ENCODE measurements at regions not wholly inside any gene's neighbourhood (a gene's known extent, or its start where the extent isn't known, plus 50 kb on each side); places are given as distances from the start of the nearest gene placed in this dataset.

DNA sequence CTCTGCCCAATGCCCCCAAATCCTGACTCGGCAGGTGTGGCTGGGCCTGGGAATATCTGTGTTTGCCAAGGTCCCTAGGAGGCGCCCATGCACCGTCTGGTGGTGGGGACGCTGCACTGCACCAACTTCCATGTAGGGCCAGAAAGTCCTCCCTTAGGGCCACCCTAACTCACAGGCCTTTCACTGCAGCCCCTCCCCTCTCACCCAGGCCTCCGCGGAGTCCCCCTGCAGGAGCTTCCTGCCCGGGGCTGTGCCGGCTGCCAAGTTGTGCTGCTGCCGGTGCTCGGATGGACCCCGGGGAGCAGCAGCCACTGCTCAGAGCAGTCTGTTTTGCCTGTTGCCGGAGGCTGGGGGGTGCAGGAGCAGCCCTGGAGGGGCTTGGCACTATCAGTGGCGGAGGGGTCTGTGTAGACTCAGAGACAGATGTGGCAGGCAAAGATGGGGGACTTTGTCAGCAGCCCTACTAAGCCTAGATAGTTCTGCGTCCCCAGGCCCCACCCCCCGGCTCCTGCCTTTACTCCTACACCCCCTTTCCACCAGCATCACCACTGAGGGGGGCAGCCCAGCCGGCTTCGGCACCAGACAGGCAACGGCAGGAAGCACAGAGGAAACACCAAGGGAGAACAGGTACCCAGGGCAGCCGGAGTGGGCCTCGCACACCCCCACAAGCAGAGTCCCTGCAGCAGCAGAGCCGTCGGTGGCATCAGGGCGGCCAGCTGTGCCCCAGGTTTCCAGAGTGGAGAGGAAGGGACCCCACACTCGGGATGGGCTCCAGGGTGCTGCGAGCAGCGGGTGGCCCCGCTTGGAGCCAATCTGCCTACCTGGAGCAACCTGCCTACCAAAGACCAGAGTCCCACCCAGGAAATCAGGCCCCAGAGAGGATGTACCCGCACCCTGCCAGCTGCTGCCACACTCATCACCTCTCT is 124.3 kb downstream of the TRIM29 start:
- DNase-seq (ENCODE audit: low read depth): peak; percentile 23

DNA sequence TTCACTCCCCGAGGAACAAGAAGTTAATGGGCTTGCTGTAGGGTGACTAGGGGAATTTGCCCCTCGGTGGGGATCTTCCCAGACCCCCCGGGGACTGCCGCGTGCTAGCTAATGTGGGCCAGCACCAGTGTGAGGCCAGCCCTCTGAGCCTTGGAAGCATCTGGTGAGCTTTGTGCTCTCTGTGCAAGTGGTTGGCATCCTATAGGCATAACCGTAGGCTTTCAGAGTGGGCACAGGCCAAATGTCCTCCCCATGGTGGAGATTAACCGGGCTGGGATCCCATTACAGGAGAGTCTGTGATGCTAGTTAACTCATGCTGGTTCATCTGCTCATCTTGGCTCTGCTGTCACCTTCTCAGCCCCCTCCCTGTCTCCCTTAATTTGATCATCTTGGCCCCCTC is 125.7 kb downstream of the TRIM29 start:
- DNase-seq (ENCODE audit: low read depth): no peak

DNA sequence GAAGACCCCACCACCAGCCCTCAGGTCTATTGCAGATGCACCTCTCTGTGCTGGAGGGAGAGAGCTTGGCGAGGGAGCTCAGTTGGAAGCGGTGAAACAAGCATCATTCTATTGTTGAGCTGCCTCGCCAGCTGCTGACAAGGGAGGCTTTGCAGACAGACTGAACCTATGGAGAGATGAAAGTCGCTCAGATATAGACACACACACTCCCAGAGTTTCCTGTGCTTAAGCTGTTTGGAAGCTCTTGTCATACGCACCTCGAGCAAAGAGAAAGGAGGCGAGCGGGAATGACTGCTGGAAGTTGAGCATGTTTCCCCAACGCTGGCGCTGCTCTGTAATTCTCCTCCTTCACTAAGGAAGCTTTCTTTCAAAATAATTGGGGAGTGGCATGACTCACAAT is 126.1 kb downstream of the TRIM29 start:
- no peak for DNase-seq (ENCODE audit: low read depth)

DNA sequence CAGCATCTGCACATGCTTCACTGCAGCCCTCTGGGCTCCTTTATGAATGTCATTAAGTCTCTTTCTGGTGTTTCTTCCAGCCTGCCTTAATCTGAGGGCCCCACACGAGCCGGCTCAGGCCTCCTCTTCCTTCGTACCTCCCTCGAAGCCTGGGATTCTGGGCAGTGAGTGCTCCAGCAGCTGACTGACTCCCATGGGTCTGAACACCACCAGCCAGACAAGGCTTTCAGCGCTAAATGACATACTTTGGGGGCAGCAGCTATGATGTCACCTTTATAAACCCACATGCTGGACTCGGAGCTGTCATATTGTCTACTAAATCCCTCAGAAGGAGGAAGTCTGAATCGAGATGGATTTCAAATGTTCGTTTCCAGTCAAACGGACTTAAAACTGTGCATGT is 127.1 kb downstream of the TRIM29 start:
- DNase-seq (ENCODE audit: low read depth): no peak

DNA sequence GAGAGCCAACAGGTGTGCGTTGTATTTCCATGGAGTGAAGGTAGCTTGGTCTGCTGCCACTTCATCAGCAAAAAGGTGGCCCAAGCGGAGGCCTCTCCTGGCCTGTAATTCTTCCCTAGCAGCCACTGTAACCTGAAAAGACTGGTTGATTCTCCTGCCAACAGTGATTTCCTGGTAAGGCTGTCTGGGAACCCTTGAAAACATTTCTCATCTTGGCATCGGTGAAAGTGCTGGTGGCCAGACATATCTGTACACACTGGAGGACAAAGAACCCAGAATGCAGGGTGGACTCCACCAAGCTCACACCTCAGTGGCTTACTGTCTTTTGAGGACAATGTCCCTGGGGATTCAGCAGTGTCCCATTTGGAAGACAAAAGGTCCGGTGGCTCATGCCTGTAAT is 128.0 kb downstream of the TRIM29 start:
- no peak for DNase-seq (ENCODE audit: low read depth)

DNA sequence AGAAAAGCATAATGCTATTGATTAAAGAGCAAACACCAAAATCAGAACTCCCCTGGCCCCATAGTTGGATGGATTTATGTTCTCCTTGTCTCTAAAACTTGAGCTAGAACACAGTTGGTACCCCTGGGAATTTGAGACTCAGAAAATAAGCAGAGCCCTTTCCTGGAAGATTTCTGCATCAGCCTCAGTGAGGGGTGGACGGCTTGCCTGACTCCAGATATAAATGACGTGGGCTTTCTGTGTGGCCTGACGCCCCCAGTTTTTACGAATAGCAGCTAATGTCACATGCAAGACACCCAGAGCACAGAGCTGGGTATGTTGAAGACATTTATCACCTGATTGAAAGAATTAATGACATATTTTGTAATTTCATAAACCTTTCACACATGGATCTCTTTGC is 130.8 kb downstream of the TRIM29 start:
- no peak for DNase-seq (ENCODE audit: low read depth)

DNA sequence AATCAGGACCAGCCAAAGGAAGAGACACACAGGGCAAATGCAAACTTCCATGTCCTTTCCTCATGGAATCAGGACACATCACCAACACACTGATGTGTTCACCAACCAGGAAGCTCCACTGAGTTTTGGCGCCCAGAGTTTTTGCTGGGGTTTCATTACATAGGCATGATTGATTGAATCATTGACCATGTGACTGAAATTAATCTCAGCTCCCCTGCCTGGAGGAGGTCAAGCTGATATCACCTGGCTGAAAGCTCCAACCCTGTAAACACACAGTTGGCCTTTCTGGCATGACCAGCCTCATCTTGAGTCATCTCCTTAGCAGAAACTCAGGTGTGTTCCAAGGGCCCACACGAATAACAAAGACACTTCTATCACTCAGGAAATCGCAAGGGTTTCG is 133.2 kb downstream of the TRIM29 start:
- no peak for DNase-seq (ENCODE audit: low read depth)

DNA sequence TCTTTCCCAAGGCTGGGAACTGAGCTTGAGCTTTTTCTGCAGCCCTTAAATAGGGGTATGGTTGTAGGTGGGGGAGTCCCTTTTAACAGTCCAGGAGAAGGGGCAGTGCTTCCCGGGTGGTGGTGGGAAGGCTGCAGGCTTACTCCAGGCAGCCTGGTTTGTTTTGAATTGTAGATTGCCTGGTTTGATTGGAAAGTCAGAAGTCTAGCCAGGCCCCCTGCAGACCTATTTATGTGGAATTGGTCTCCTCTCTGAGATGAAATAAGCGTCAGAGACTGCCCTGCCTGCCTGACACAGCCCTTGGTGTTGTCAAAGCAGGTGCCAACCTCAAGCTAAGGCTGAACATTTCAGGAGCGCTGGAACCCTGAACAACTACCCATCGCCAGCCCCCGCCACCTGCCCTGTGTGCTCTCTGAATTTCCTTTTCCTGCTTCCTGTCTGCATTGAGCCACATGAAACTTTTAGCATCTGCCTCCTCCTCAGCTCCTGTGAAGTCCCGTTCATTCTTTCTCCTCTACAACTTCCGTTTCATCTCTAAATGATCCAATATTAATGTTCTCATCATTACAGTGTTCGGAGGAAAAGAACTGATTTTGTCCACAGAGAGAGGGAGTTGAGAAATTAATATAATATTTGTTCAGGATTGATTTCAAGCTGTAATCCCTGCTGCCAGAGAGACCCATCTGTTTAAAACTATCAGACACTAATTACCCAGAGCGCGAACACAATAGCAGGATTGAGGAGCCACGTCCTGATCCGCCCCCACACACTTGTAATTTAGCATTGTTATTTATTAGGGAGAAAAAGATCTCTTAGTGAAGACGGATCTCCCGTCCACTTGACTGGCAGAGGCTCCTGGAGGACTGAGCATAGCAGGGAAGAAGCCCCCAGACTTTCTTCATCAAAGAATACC is 136.5 kb downstream of the TRIM29 start:
- no peak for DNase-seq (ENCODE audit: low read depth)

DNA sequence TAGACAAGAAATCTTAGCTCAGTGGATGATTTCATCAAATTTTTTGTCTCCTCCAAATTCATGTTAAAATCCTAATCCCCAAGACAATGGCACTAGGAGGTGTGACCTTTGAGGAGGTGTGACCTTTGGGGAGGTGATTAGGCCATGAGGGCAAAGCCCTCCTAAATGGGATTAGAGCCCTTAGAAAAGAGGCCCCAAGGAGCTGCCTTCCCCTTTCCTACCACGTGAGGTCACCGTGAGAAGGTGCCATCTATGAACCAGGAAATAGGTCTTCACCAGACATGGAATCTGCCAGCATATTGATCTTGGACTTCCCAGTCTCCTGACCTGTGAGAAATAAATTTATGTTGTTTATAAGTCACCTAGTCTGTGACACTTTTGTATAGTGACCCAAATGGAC is 138.7 kb downstream of the TRIM29 start:
- DNase-seq (ENCODE audit: low read depth): peak; percentile 22

DNA sequence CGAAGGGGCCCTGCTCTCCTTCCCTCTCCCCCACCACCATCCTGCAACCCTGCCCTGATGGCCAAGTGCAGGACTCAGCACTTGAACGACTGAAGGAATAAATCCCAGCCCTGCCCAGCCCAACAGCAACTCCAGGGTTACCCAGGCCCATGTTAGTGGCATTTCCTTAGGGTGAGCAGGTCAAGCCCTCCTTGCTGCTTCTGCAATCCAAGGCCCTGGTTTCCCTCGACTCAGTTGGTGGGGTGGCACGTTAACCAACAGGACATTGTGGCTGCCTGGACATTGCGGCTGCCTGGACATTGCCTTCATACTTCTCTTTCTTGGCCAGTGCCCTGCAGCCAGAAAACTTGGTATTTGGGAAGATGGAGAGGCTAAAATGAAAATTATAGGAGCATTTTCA is 141.4 kb downstream of the TRIM29 start:
- no peak for DNase-seq (ENCODE audit: low read depth)

DNA sequence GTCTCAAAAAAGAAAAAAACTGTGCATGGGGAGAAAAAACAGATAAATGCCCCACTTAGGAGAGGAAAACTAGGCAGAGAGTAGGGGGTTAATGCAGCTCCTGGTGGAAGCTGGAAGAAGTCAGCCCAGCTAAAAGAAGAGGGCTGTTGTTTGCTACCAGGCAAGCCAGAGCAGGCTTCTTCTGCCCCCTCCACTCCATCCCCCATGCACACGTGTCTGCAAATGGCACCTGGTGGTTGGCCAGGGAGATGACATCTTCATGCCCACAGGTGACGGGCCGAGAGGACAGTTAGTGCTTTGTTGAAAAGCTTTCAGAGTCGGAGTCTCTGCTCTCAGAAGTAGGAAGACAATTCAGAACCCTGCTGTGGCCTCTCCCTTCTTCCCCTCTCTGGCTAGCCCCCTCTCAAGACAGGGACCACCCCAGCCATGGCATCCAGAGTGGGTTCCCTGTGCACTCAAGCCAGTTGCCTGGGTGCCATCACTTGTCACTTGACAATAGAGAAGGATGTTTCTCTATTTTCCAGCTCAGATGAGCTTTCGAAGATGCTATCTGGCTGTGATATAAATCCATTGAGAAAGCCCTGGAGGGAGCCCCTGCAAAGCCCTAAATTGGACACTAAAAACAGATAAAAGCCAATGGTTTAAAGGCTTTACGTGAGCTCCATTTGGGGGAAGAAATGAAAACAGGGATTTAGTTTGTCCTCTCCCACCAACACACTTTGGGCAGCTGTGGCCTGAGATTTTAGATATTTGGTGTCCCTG is 142.0 kb downstream of the TRIM29 start:
- no peak for DNase-seq (ENCODE audit: low read depth)

DNA sequence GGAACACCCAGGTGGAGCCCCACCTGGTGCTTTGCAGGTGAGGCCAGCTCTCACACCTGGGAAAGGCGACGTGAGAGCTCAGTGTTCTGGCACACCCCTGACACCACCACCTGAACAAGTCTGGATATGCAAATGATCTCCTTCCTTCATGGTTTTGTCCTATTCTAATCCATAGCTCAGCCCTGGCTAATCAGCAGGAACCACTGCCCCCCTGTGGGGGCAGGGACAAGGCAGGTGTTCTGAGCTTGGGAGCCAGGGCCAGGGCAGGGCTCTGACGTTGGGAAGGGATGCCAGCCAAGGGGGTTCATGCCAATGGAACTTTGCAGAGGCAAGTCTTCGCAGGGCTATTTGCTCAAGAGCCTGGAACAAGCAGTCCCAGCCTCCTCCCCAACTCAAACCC is 144.2 kb downstream of the TRIM29 start:
- DNase-seq (ENCODE audit: low read depth): no peak

DNA sequence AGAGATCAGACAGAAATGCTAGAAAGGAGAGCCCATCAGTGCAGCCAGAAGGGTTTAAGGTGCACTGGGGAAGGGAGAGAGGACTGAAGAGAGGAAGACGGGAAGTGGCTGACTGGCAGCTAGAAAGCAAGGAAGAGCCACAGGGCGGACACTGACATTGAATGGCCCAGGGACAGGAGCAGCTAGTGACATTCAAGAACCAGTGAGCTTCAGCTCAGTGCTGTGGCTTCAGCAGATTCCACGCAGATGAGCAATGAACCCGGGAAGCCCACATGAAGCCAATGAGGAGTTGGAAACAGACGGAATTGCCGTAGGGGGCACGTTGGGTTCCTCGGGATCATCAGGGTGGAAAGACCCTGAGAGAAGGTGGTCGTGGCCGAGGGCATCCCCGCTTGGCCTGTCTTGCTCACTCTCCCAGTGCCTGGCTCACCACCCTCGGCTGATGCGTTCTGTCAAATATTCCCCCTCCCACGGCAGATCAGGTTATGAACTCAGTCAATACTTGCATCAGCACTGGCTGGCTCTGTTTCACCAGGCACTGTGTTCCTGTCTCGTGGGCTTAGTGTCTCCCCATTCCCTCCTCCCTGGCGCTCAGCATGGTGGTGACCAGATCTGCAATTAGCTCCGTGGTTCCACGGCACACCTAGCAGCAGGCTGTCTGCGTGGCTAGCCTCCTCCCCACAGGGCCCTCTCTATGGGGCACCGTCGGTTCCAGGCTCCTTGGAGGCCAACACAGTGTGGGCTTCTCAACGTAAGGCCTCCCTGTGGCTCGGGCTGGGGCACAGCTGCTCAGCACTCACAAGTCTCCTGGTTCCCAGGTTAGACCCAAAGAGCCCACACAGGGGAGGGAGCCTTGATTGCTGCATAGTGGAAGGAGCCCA is 145.5 kb downstream of the TRIM29 start:
- no peak for DNase-seq (ENCODE audit: low read depth)

DNA sequence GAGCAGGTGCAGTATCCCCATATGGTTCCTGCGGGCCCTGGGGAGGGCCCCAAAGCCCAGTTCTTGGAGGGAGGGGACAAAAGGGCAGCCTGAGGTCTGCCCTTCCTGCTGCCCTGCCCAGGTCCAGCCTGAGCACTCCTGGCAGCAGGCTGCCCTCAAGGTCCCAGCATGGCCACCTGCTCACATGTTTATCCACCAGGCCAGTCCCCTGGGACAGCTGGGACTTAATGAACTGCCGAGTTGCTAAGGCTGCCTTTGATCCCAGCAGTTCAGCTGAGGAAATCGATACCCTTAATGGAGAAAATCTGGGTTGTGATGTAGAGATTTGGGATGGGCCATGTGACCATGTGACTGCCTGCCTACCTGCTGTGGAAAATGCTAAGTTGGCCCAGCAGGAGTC is 146.2 kb downstream of the TRIM29 start:
- no peak for DNase-seq (ENCODE audit: low read depth)

DNA sequence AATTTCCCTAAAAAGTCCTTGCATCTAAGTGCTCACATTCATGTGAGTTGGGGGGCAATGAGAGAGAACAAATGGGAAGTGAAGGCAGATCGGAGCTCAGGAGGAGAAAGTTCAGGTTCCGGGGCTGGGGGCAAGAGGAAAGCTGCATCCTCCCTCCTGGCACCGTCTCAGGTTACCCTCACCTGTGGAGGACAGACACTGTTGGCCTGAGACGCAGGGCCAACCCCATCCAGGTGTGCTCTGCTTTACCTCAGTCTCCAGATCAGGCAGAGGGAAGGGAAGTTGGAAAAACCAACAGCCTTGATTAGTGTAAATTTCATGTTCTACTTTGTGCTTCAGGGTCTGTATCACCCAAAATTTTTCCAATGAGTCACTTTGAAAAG is 146.9 kb downstream of the TRIM29 start:
- no peak for DNase-seq (ENCODE audit: low read depth)

DNA sequence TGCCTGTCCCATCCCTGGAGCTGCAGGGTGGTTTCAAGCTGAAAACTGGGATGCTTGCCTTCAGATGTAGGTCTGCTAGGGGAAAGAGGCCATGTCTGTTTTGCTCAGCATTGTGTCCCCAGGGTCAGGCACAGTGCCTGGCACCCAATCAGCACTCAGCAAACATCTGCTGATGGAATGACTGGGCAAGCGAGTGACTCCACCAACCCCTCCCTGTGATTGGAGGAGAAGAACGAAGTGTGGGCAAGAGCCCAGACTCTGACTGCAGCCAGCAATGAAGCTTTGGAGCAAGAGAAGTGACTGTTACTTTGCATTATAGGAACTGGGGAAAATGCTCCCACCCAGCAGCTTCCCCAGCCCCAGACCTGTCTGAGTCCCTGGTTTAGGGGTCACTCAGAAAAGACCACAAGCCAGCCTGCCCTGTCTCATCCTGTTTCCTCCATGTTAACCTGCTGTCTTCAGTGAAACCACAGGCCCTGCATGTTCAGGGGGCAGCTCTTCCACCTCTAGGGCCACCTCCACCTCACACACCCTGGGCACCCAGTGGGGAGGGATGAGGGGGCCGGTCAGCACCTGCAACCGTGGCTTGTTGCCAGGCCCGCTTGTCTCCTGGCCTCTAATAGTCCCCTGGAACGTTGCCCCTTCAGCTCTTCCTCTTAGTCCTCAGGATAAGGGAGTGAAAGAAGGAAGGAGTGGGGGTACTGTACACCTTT is 147.4 kb downstream of the TRIM29 start:
- DNase-seq (ENCODE audit: low read depth): no peak

DNA sequence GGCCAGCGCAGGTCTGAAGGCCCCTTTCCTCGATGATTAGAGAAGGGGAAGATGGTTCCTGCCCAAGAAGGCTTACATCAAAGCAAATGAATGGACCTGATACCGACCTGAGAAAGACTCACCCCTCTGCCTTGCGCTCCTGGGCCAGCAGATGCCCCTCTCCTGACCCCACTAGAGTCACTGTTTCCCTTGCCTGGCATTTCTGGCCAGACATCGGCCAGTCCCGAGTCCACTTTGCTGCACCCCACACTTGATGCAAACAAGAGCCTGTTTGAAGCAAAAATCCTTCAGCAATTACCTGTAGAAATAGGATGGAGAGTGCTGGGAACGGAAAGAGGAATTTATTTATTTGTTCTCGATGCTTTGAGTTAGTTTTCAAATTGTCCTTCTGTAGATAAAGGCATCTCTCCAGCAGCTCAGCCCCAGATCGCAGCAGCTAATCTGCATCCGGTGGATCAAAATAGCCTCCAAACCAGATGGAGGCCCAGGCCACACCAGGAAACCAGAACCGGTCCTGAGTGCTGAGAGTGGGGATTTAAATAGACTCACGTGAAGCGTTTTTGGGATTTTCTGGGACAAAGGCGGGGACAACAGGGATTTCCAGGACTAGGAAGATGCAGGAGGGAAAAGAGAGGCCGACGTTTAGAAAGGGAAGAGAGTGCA is 148.6 kb downstream of the TRIM29 start:
- no peak for DNase-seq (ENCODE audit: low read depth)

DNA sequence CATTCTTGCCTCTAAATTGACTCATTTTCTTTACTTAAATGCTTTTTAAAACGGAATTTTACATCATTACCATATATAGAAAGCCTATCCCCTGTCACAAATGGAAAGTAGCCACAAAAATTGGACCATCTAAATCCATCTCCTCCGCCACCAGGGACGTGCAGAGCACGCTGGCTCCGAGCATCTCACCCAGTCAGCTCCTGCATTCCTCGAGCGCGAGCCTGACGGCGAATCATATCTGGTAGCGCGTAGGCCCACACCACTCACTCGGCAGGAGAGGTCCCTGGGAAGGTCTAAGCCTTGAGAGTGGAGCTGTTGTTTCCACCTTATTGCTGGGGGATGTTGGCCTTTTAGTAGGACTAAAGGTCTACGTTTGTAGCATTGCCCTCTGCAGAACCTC is 152.4 kb downstream of the TRIM29 start:
- DNase-seq (ENCODE audit: low read depth): no peak

DNA sequence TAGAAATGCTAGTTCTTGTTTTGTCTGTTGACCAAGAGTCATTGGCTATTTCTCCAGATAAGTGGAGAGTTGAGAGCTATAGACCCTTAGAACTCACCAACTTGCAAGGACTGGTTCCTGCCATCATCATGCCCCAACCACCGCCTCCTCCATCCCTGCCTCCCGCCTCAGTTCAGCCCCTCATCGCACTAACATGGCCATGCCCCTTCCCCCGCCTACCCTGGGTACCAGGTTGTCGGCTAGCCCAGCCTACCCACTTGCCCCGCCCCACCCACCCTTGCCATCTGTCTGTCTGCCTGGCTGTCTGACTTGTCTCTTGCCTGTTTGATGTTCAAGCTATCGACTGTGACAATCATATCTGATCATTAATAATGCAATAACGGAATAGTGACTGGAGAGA is 154.1 kb downstream of the TRIM29 start:
- no peak for DNase-seq (ENCODE audit: low read depth)

DNA sequence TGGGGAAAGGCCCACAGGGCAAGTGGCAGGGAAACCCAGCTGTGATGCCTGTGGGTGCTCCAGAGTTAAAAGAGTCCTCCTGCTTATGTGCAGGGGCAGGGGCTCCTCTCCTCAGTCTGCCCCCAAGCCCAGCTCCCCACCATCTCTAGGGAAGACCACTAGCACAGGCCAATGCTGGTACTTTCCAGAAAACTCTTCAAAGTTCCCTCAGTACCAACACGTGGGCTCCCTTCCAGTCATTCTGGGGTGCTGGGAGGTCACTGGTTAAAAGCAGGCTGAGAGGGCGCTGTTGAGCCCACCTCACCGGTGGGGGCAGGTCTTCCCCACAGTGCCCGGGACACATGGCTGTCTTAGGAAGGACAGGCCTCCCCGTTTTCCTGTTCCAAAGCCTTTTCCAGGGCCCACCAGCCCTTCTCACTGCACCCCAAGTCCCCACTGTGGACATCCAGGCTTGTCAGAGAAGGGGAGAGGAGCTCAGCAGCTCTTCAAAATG is 154.6 kb downstream of the TRIM29 start:
- no peak for DNase-seq (ENCODE audit: low read depth)

All from ELR (cell line).